H9 (cell line): ENCODE measurements at regions not wholly inside any gene's neighbourhood (a gene's known extent, or its start where the extent isn't known, plus 50 kb on each side); places are given as distances from the start of the nearest gene placed in this dataset.

ENCODE experiments used
- DNase-seq: peaks from one replicate; pipeline ENCODE4 v3.0.0-alpha.2; 2017
- H2AFZ ChIP-seq: one replicate; pipeline ENCODE4 v1.6.1; 2013; ENCODE audit warnings: mild to moderate bottlenecking, low read length, control low read depth, moderate library complexity
- H2AK5ac ChIP-seq: 2 replicates; pipeline ENCODE4 v1.6.1; 2013; ENCODE audit warnings: low read length, control low read depth, mixed read lengths; ENCODE audit not compliant: insufficient read length
- H2BK120ac ChIP-seq: one replicate; pipeline ENCODE4 v1.6.1; 2013; ENCODE audit warnings: low read depth, mild to moderate bottlenecking, low read length, control low read depth, inconsistent platforms; ENCODE audit not compliant: poor library complexity, severe bottlenecking
- H2BK12ac ChIP-seq: 2 replicates; pipeline ENCODE4 v1.6.1; 2013; ENCODE audit warnings: low read length, control low read depth, mixed read lengths, low read depth; ENCODE audit not compliant: insufficient read length
- H2BK15ac ChIP-seq: 2 replicates; pipeline ENCODE4 v1.6.1; 2013; ENCODE audit warnings: low read depth, low read length, control low read depth
- H2BK20ac ChIP-seq: one replicate; pipeline ENCODE4 v1.6.1; 2013; ENCODE audit warnings: low read depth, mild to moderate bottlenecking, low read length, control low read depth, inconsistent platforms; ENCODE audit not compliant: poor library complexity, severe bottlenecking
- H2BK5ac ChIP-seq: 2 replicates; pipeline ENCODE4 v1.6.1; 2013; ENCODE audit warnings: low read length, control low read depth, mixed read lengths; ENCODE audit not compliant: insufficient read length
- H3K14ac ChIP-seq: 2 replicates; pipeline ENCODE4 v1.6.1; 2013; ENCODE audit warnings: low read length, control low read depth; ENCODE audit not compliant: insufficient read depth
- H3K18ac ChIP-seq: 2 replicates; pipeline ENCODE4 v1.6.1; 2013; ENCODE audit warnings: low read depth, mild to moderate bottlenecking, mixed read lengths, low read length, control low read depth; ENCODE audit not compliant: insufficient read length
- H3K23ac ChIP-seq: 2 replicates; pipeline ENCODE4 v1.6.1; 2013; ENCODE audit warnings: low read length, control low read depth, mixed read lengths, low read depth; ENCODE audit not compliant: insufficient read length
- H3K23me2 ChIP-seq: 2 replicates; pipeline ENCODE4 v1.6.1; 2013; ENCODE audit warnings: low read depth, mild to moderate bottlenecking, mixed read lengths, low read length, control low read depth; ENCODE audit not compliant: insufficient read length, poor library complexity, severe bottlenecking
- H3K27ac ChIP-seq: 2 replicates; pipeline ENCODE4 v1.5.1; 2013; ENCODE audit warnings: low read length, control low read depth, mixed read lengths, low read depth; ENCODE audit not compliant: insufficient read length
- H3K27me3 ChIP-seq: 2 replicates; pipeline ENCODE4 v1.6.1; 2013; ENCODE audit warnings: low read length, control low read depth, inconsistent platforms; ENCODE audit not compliant: insufficient read depth
- H3K4ac ChIP-seq: 2 replicates; pipeline ENCODE4 v1.6.1; 2013; ENCODE audit warnings: low read depth, mild to moderate bottlenecking, control low read depth, inconsistent platforms, low read length, moderate library complexity
- H3K4me1 ChIP-seq: 2 replicates; pipeline ENCODE4 v1.6.1; 2013; ENCODE audit warnings: low read length, control low read depth, inconsistent platforms; ENCODE audit not compliant: insufficient read depth
- H3K4me2 ChIP-seq: 2 replicates; pipeline ENCODE4 v1.6.1; 2013; ENCODE audit warnings: low read length, control low read depth, mixed read lengths; ENCODE audit not compliant: insufficient read length, insufficient read depth
- H3K56ac ChIP-seq: 2 replicates; pipeline ENCODE4 v1.6.1; 2013; ENCODE audit warnings: low read depth, mild to moderate bottlenecking, mixed read lengths, low read length, control low read depth; ENCODE audit not compliant: insufficient read length
- H3K79me1 ChIP-seq: 2 replicates; pipeline ENCODE4 v1.6.1; 2013; ENCODE audit warnings: low read depth, mild to moderate bottlenecking, moderate library complexity, low read length, control low read depth, inconsistent platforms; ENCODE audit not compliant: insufficient read depth, poor library complexity, severe bottlenecking
- H3K79me2 ChIP-seq: 2 replicates; pipeline ENCODE4 v1.6.1; 2013; ENCODE audit warnings: low read length, control low read depth, inconsistent platforms; ENCODE audit not compliant: insufficient read depth
- H3K9ac ChIP-seq: 2 replicates; pipeline ENCODE4 v1.6.1; 2013; ENCODE audit warnings: low read length, control low read depth, mixed read lengths; ENCODE audit not compliant: insufficient read length; ENCODE audit errors: extremely low read depth
- H3K9me3 ChIP-seq: one replicate; pipeline ENCODE4 v1.6.1; 2013; ENCODE audit warnings: low read depth, low read length, inconsistent platforms; ENCODE audit not compliant: control insufficient read depth
- H3T11ph ChIP-seq: one replicate; pipeline ENCODE4 v1.6.1; 2013; ENCODE audit warnings: mild to moderate bottlenecking, low read length, control low read depth, inconsistent platforms
- H4K20me1 ChIP-seq: one replicate; pipeline ENCODE4 v1.6.1; 2013; ENCODE audit not compliant: control insufficient read depth, insufficient read length, insufficient read depth
- H4K5ac ChIP-seq: 2 replicates; pipeline ENCODE4 v1.6.1; 2013; ENCODE audit warnings: low read depth, mild to moderate bottlenecking, mixed read lengths, low read length, control low read depth; ENCODE audit not compliant: insufficient read length
- H4K8ac ChIP-seq: replicated peaks from 2 replicates; pipeline ENCODE4 v1.6.1; 2013; ENCODE audit warnings: low read length, control low read depth, mixed read lengths, low read depth; ENCODE audit not compliant: insufficient read length
- H4K91ac ChIP-seq: 2 replicates; pipeline ENCODE4 v1.6.1; 2013; ENCODE audit warnings: low read depth, mild to moderate bottlenecking, moderate library complexity, mixed read lengths, low read length, control low read depth; ENCODE audit not compliant: insufficient read length
- H3K27ac Mint-ChIP-seq, 3 experiments: 2 replicates in 2 of 3; 3 replicates in 1 of 3; pipeline ENCODE4 v1.8.0; 2020 to 2021; ENCODE audit warnings: mixed read lengths in 3 of 3, mild to moderate bottlenecking in 1 of 3, moderate library complexity in 1 of 3
- H3K27me3 Mint-ChIP-seq: 2 replicates; pipeline ENCODE4 v1.8.0; 2021; ENCODE audit warnings: low read depth, mild to moderate bottlenecking, moderate library complexity, mixed read lengths
- H3K36me3 Mint-ChIP-seq, 3 experiments: 2 replicates in 2 of 3; 3 replicates in 1 of 3; pipeline ENCODE4 v1.8.0; 2020 to 2021; ENCODE audit warnings: low read depth in 3 of 3, mixed read lengths in 3 of 3; ENCODE audit not compliant: insufficient read depth in 1 of 3
- H3K4me1 Mint-ChIP-seq, 2 experiments: 2 replicates each; pipeline ENCODE4 v1.8.0; 2020; ENCODE audit warnings: mixed read lengths in 2 of 2
- H3K4me3 Mint-ChIP-seq, 2 experiments: 2 replicates in 1 of 2; 3 replicates in 1 of 2; pipeline ENCODE4 v1.8.0; 2020 to 2021; ENCODE audit warnings: mild to moderate bottlenecking in 2 of 2, mixed read lengths in 2 of 2, moderate library complexity in 1 of 2
- H3K9me3 Mint-ChIP-seq, 2 experiments: 2 replicates in 1 of 2; 3 replicates in 1 of 2; pipeline ENCODE4 v1.8.0; 2020; ENCODE audit warnings: mild to moderate bottlenecking in 2 of 2, mixed read lengths in 2 of 2, moderate library complexity in 1 of 2
- WGBS: extraction: QIAGEN DNeasy Blood & Tissue Kit; methylation state at CpG from one replicate; pipeline ENCODE4 v1.1.7; 2013; ENCODE audit warnings: missing lambda C conversion rate, low lambda C conversion rate, mixed read lengths; ENCODE audit not compliant: insufficient read length; ENCODE audit errors: extremely low coverage; 5-methylcytosine and 5-hydroxymethylcytosine counted together
- TF ChIP-seq, protein P1 (sequence below): fragments of 200-600 bp; sonication (generic); conservative IDR thresholded peaks from 3 replicates; pipeline ENCODE4 v1.8.0; 2021; ENCODE audit warnings: antibody characterized with exemption, mild to moderate bottlenecking

DNA sequence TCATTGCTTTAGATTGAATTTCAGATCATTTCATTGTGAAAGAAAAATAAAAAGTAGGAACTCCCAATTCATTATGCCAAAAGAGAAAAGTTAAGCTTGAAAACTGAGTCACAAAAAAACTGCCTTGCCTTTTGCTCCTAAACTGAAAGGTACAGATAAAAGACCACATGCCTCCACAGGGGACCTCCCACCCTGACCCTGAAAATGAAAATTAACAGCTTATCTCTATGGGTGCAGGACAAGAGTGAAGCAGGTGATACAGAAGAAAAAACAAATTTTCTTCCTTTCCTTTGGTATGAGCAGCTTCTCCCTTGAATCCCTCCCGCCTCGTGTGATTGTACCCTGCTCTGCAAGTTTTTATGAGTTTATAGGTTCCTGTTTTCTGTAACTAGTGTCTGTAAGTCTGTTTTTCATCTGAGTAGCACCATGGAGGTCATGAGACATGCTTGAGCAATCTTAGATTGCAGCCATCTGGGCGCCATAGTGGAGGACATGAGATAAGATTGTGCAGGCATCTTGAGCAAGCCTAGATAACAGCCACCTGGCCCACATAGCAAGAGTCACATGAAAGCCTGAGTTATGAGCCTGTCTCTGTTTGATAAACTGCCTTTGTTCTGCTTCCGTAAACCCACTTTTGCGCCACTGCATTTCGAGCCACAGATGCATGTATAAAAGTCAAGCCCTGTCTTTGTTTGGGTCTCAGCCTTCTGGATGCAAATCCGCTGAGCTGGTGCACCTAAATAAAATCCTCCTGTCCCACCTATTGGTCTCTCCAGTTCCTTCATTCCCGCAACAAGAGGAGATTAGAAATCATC, 56.2 kb upstream of the DYNC1I2 start:
- Mint-ChIP-seq H3K4me1 (no peaks in the 10 kb centered on the region), H3K4me3 (no peak overlapping the region), H3K36me3 (peaks cover 25 to 50% (median 26%) of the 10 kb centered on the region in 3 experiments), H3K27me3 (no peaks in the 10 kb centered on the region; the same call in none of the 2 replicates), H3K27ac (no peak overlapping the region), H3K9me3 (peaks cover 68 to 72% of the 10 kb centered on the region in 2 experiments)
- Histone ChIP-seq H3K4me2 (no peak overlapping the region), H3T11ph (no peak overlapping the region), H3K79me1 (no peaks in the 10 kb centered on the region), H2BK15ac (no peak overlapping the region), H3K27me3 (no peaks in the 10 kb centered on the region), H3K14ac (no peak overlapping the region), H2BK5ac (no peak overlapping the region), H2AFZ (no peak overlapping the region), H3K18ac (no peak overlapping the region), H3K79me2 (no peaks in the 10 kb centered on the region), H3K27ac (no peak overlapping the region), H2BK20ac (no peak overlapping the region), H2AK5ac (no peak overlapping the region), H3K23me2 (no peaks in the 10 kb centered on the region), H2BK12ac (no peak overlapping the region), H4K5ac (no peak overlapping the region), H2BK120ac (no peak overlapping the region), H3K23ac (no peak overlapping the region), H4K20me1 (no peaks in the 10 kb centered on the region), H3K9me3 (peaks cover 47% of the 10 kb centered on the region), H4K91ac (no peak overlapping the region), H3K9ac (no peak overlapping the region), H4K8ac (no peak overlapping the region), H3K4ac (no peak overlapping the region), H3K56ac (no peak overlapping the region), H3K4me1 (no peaks in the 10 kb centered on the region)
- WGBS, result no CpG with 5 or more reads among the region's 8 CpGs
- DNase-seq, result no peak
- TF ChIP-seq, protein P1, sequence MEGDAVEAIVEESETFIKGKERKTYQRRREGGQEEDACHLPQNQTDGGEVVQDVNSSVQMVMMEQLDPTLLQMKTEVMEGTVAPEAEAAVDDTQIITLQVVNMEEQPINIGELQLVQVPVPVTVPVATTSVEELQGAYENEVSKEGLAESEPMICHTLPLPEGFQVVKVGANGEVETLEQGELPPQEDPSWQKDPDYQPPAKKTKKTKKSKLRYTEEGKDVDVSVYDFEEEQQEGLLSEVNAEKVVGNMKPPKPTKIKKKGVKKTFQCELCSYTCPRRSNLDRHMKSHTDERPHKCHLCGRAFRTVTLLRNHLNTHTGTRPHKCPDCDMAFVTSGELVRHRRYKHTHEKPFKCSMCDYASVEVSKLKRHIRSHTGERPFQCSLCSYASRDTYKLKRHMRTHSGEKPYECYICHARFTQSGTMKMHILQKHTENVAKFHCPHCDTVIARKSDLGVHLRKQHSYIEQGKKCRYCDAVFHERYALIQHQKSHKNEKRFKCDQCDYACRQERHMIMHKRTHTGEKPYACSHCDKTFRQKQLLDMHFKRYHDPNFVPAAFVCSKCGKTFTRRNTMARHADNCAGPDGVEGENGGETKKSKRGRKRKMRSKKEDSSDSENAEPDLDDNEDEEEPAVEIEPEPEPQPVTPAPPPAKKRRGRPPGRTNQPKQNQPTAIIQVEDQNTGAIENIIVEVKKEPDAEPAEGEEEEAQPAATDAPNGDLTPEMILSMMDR, result no peak
